Adrenal gland (tissue), 9 donors: ENCODE measurements at regions not wholly inside any gene's neighbourhood (a gene's known extent, or its start where the extent isn't known, plus 50 kb on each side); places are given as distances from the start of the nearest gene placed in this dataset.

Source experiments
- DNase-seq, 7 donors: peaks; one replicate each; pipeline ENCODE4 v3.0.0-alpha.2; 2019 to 2020
- H3K27ac ChIP-seq, 5 donors: fragments of 200-600 bp; sonication (generic) in 4 of 5; 1 replicate in 3 of 5; 2 replicates in 2 of 5; pipeline versions ENCODE4 v1.5.1 to v1.8.0; 2016 to 2020; ENCODE audit warnings: mild to moderate bottlenecking in 1 of 5
- H3K27me3 ChIP-seq: fragments of 200-600 bp; 2 replicates; pipeline ENCODE4 v1.8.0; 2021
- H3K36me3 ChIP-seq, 2 donors: fragments of 200-600 bp; replicated peaks in 1 of 2; 1 replicate in 1 of 2; 2 replicates in 1 of 2; pipeline versions ENCODE4 v1.5.1 to v1.8.0; 2018 to 2022
- H3K4me1 ChIP-seq, 2 donors: fragments of 200-600 bp; replicated peaks in 1 of 2; 1 replicate in 1 of 2; 2 replicates in 1 of 2; pipeline versions ENCODE4 v1.5.1 to v1.8.0; 2018 to 2021
- H3K4me3 ChIP-seq, 4 donors: fragments of 200-600 bp; sonication (generic) in 3 of 4; one replicate each; pipeline ENCODE4 v1.5.1; 2016 to 2018
- H3K9me3 ChIP-seq, 3 donors: fragments of 200-600 bp; sonication (generic) in 1 of 3; replicated peaks in 1 of 3; 1 replicate in 2 of 3; 2 replicates in 1 of 3; pipeline versions ENCODE4 v1.5.1 to v1.8.0; 2016 to 2021
- CTCF ChIP-seq, 6 experiments: fragments of 450-650 bp in 4 of 6; fragments of 200-600 bp in 2 of 6; sonication (generic) in 1 of 6; IDR thresholded peaks; 1 replicate in 5 of 6; 2 replicates in 1 of 6; pipeline versions ENCODE4 v1.5.1 to v1.8.0; 2016 to 2021; ENCODE audit warnings: antibody characterized with exemption in 6 of 6, mild to moderate bottlenecking in 2 of 6, moderate library complexity in 1 of 6
- POLR2A ChIP-seq, 2 donors: fragments of 450-650 bp; IDR thresholded peaks; one replicate each; pipeline ENCODE4 v1.6.1; 2017; ENCODE audit warnings: antibody characterized with exemption in 2 of 2, mild to moderate bottlenecking in 2 of 2, moderate library complexity in 1 of 2
- WGBS, 4 donors: extraction: QIAGEN DNeasy Blood & Tissue Kit in 2 of 4; methylation state at CpG; one replicate each; pipeline versions ENCODE4 v1.1.5 to v1.1.7; 2013 to 2017; 5-methylcytosine and 5-hydroxymethylcytosine counted together
- intact Hi-C, 2 donors: fragments of 100-400 bp; cut with DNase I; formaldehyde crosslinking; loops; one replicate each; pipeline versions ENCODE4 v1.14.1 to v1.15.0; 2022 to 2023
- donor health status: healthy with polysubstance abuse.
- donor health status: Bipolar disorder and iron deficiency.
- donor health status: DM: yes; HTN: yes; CAD: no.
- donor health status: DM: no; HTN: no; CAD: no.
- donor health status: DM: no; HTN: no; CAD: no.

DNA sequence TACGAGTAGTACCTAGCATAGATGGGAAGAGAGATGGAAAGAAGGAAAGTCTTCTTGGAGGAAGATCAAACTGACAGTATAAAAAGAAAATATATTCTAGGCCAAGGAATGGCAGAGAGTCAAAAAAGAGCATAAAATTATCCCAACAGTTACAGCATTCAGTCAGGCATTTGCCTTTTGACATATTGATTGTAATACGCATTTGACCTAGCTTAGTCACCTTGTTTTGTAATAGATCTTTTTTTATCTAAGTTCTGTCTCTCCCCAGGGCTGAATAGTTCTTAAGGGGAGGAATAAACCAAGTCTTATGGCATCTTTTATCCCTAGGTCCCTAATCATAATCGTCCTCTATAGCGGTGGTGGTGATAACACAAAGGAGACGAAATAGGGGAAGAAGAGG is 657.3 kb upstream of the PIK3C3 start:
- TF ChIP-seq CTCF (IDR thresholded peaks at IDR 0.05) (no peak), POLR2A (IDR thresholded peaks at IDR 0.05) (no peak)
- intact Hi-C loops, result no loop called here
- WGBS, 4 donors, result 72 to 81% (median 75%) methylated on average over 5 of the region's 5 CpGs
- Histone ChIP-seq H3K27me3 (no peaks in the 10 kb centered on the region), H3K9me3 (no peaks in the 10 kb centered on the region), H3K27ac (no peak overlapping the region), H3K36me3 (no peaks in the 10 kb centered on the region), H3K4me1 (no peaks in the 10 kb centered on the region), H3K4me3 (no peak overlapping the region)
- no peak for DNase-seq

GRCh38 chr18:41269294-41269693 is 685.7 kb upstream of the PIK3C3 start:
- Histone ChIP-seq H3K4me1 (no peaks in the 10 kb centered on the region), H3K27ac (no peak overlapping the region), H3K9me3 (no peaks in the 10 kb centered on the region), H3K4me3 (no peak overlapping the region), H3K36me3 (no peaks in the 10 kb centered on the region), H3K27me3 (no peaks in the 10 kb centered on the region)
- no peak for DNase-seq
- intact Hi-C loops, result no loop called here
- WGBS, 4 donors, result 66 to 76% (median 71%) methylated on average over 6 of the region's 6 CpGs
- no peak for TF ChIP-seq POLR2A (IDR thresholded peaks at IDR 0.05)
- TF ChIP-seq CTCF (IDR thresholded peaks at IDR 0.05), result no peak

- H3K9me3 ChIP-seq, result no peaks in the 10 kb centered on the region
- no peaks in the 10 kb centered on the region for H3K4me1 ChIP-seq
- TF ChIP-seq CTCF (IDR thresholded peaks at IDR 0.05) (no peak), POLR2A (IDR thresholded peaks at IDR 0.05) (no peak)
- no peak overlapping the region for H3K4me3 ChIP-seq
- no peaks in the 10 kb centered on the region for H3K27me3 ChIP-seq
- WGBS, 4 donors, result 71 to 80% (median 76%) methylated on average over 2 of the region's 2 CpGs
- DNase-seq, result no peak
- intact Hi-C loops, result no loop called here
- no peak overlapping the region for H3K27ac ChIP-seq
- no peaks in the 10 kb centered on the region for H3K36me3 ChIP-seq
Measured at GRCh38 chr18:41268271-41268670, 686.8 kb upstream of the PIK3C3 start.

DNA sequence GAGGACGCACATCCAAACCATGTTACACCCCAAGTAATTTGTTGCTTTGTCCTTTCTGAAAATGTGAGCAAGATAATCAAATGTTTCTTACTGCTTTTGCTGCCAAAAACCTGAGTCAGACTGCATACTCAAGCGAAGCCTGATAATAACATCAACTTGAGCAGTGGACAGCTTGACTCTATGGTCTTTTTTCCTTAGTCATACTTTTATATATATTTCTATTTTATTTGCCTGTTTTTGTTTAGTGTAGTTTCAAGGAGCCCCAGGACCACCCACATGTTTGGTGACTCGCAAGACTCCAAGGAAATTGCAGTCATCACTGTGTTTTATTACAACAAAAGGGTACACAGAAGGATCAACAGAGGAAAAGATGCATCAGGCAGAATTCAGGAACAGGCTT is 688.4 kb upstream of the PIK3C3 start:
- 51 to 68% (median 58%) methylated on average over 3 of the region's 3 CpGs for WGBS, 4 donors
- Histone ChIP-seq H3K4me1 (no peaks in the 10 kb centered on the region), H3K4me3 (no peak overlapping the region), H3K9me3 (no peaks in the 10 kb centered on the region), H3K27me3 (no peaks in the 10 kb centered on the region), H3K36me3 (no peaks in the 10 kb centered on the region), H3K27ac (no peak overlapping the region)
- no peak for DNase-seq
- intact Hi-C loops, result no loop called here
- no peak for TF ChIP-seq POLR2A (IDR thresholded peaks at IDR 0.05)
- no peak for TF ChIP-seq CTCF (IDR thresholded peaks at IDR 0.05)
